ENCODE measurements at regions not wholly inside any gene's neighbourhood (a gene's known extent, or its start where the extent isn't known, plus 50 kb on each side); places are given as distances from the start of the nearest gene placed in this dataset.

DNA sequence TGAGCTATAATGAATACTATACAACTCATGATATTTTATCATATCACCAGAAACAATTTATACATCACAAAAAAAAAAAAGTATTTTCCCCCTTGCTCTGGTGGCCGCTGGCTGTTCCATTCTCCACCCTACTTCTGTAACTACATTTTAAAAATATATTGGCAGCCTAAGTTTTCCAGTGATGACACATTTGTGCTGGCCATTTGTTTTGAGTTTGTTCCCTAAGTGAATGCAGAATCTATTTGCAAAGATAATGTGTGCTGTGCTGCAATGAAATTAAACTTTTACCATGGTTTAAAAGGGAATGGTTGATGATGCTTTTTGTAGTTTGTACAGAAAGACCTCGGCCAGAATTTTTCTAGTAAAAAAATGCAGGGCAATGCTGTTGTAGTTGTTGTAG lies 1092.8 kb downstream of the TMTC2 start:
- Mint-ChIP-seq H3K36me3 (no peaks in the 10 kb centered on the region), H3K27me3 (ENCODE audit: insufficient read depth, low read depth) (no peaks in the 10 kb centered on the region), H3K9me3 (peaks cover 2% of the 10 kb centered on the region), H3K27ac (no peak overlapping the region), H3K4me1 (no peaks in the 10 kb centered on the region), H3K4me3 (no peak overlapping the region)
- H3K4me1 ChIP-seq = no peaks in the 10 kb centered on the region
- no peak for DNase-seq (ENCODE audit: low spot score)
- H4K20me1 ChIP-seq (ENCODE audit: low read depth) = no peaks in the 10 kb centered on the region
- H3K9ac ChIP-seq = no peak overlapping the region
- no peak overlapping the region for H3K4me3 ChIP-seq
- H3K9me3 ChIP-seq (ENCODE audit: low read depth) = no peaks in the 10 kb centered on the region
- no peaks in the 10 kb centered on the region for H3K27me3 ChIP-seq
- no peak overlapping the region for H3K4me2 ChIP-seq
- no peak overlapping the region for H2AFZ ChIP-seq (replicated peaks)
- H3K36me3 ChIP-seq = no peaks in the 10 kb centered on the region
- TF ChIP-seq EZH2 (IDR thresholded peaks at IDR 0.05) (no peak), EZH2phosphoT487 (IDR thresholded peaks at IDR 0.05) (no peak)
- TF ChIP-seq, protein P1, sequence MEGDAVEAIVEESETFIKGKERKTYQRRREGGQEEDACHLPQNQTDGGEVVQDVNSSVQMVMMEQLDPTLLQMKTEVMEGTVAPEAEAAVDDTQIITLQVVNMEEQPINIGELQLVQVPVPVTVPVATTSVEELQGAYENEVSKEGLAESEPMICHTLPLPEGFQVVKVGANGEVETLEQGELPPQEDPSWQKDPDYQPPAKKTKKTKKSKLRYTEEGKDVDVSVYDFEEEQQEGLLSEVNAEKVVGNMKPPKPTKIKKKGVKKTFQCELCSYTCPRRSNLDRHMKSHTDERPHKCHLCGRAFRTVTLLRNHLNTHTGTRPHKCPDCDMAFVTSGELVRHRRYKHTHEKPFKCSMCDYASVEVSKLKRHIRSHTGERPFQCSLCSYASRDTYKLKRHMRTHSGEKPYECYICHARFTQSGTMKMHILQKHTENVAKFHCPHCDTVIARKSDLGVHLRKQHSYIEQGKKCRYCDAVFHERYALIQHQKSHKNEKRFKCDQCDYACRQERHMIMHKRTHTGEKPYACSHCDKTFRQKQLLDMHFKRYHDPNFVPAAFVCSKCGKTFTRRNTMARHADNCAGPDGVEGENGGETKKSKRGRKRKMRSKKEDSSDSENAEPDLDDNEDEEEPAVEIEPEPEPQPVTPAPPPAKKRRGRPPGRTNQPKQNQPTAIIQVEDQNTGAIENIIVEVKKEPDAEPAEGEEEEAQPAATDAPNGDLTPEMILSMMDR (IDR thresholded peaks at IDR 0.05) = no peak
- no peaks in the 10 kb centered on the region for H3K79me2 ChIP-seq (ENCODE audit: low read depth)
- no peak overlapping the region for H3K27ac ChIP-seq
- no peaks in the 10 kb centered on the region for H3F3A ChIP-seq (ENCODE audit: low read depth)

DNA sequence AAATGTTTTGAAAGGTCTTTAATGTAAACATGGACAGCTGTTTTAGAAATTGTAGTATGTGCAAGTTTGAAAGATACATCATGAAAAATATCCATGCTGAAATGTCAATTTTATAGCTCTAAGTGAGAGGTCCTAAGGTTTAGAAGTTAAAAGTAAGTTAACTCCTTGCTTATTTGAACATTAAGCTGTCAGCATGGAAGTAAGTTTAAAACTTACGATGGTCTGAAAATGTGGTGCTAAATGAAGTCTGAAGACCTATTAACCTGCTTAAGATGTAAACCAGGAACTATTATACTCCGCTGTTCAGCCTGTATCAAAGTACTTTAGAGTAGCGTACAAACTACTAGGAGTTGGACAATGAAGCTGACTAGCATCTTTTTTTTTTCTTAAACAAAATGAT lies 1082.4 kb downstream of the TMTC2 start:
- peak overlapping the region; percentile 7 for H2AFZ ChIP-seq (replicated peaks)
- TF ChIP-seq, protein P1 (IDR thresholded peaks at IDR 0.05) = no peak
- TF ChIP-seq EZH2 (IDR thresholded peaks at IDR 0.05) (no peak), EZH2phosphoT487 (IDR thresholded peaks at IDR 0.05) (no peak)
- H3K36me3 Mint-ChIP-seq = no peaks in the 10 kb centered on the region
- no peaks in the 10 kb centered on the region for H4K20me1 ChIP-seq (ENCODE audit: low read depth)
- no peaks in the 10 kb centered on the region for H3K4me1 ChIP-seq
- no peaks in the 10 kb centered on the region for H3K27me3 Mint-ChIP-seq (ENCODE audit: insufficient read depth, low read depth)
- H3K9me3 Mint-ChIP-seq = peaks cover 5% of the 10 kb centered on the region
- peaks cover 3% of the 10 kb centered on the region for H3K36me3 ChIP-seq
- no peak for DNase-seq (ENCODE audit: low spot score)
- no peak overlapping the region for H3K27ac Mint-ChIP-seq
- H3K9me3 ChIP-seq (ENCODE audit: low read depth) = no peaks in the 10 kb centered on the region
- no peaks in the 10 kb centered on the region for H3K4me1 Mint-ChIP-seq
- no peak overlapping the region for H3K4me2 ChIP-seq
- no peak overlapping the region for H3K9ac ChIP-seq
- no peaks in the 10 kb centered on the region for H3K79me2 ChIP-seq (ENCODE audit: low read depth)
- H3K27me3 ChIP-seq = no peaks in the 10 kb centered on the region
- H3K27ac ChIP-seq = no peak overlapping the region
- H3K4me3 ChIP-seq = no peak overlapping the region
- no peaks in the 10 kb centered on the region for H3F3A ChIP-seq (ENCODE audit: low read depth)
- H3K4me3 Mint-ChIP-seq = no peak overlapping the region

DNA sequence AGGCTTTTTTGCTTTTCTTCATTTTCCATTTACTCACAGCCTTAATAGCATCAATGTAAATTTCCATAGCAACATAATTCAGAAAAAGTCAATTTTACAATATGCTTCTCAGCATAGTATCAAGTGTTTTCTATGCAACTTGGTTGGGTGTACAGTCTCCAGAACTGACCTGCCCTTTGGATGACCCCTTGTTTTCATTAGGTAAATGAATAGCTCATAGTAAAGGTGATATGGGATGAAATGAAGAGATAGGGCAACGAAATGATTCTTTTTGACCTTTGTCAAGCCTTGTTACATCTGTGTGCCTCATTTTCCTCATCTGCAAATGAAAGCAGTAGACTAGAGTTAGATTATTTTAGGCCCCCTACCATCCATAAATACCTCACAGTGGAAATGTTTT lies 1081.0 kb downstream of the TMTC2 start:
- no peaks in the 10 kb centered on the region for H3K27me3 ChIP-seq
- H3K27ac ChIP-seq = no peak overlapping the region
- peaks cover 5% of the 10 kb centered on the region for H3K9me3 Mint-ChIP-seq
- H4K20me1 ChIP-seq (ENCODE audit: low read depth) = no peaks in the 10 kb centered on the region
- no peak for DNase-seq (ENCODE audit: low spot score)
- H3K36me3 ChIP-seq = no peaks in the 10 kb centered on the region
- H3K27me3 Mint-ChIP-seq (ENCODE audit: insufficient read depth, low read depth) = no peaks in the 10 kb centered on the region
- no peaks in the 10 kb centered on the region for H3F3A ChIP-seq (ENCODE audit: low read depth)
- TF ChIP-seq EZH2 (IDR thresholded peaks at IDR 0.05) (no peak), EZH2phosphoT487 (IDR thresholded peaks at IDR 0.05) (no peak)
- TF ChIP-seq, protein P1 (IDR thresholded peaks at IDR 0.05) = no peak
- H3K9me3 ChIP-seq (ENCODE audit: low read depth) = no peaks in the 10 kb centered on the region
- no peaks in the 10 kb centered on the region for H3K36me3 Mint-ChIP-seq
- no peak overlapping the region for H3K4me3 Mint-ChIP-seq
- no peaks in the 10 kb centered on the region for H3K79me2 ChIP-seq (ENCODE audit: low read depth)
- no peaks in the 10 kb centered on the region for H3K4me1 Mint-ChIP-seq
- H2AFZ ChIP-seq (replicated peaks) = no peak overlapping the region
- H3K9ac ChIP-seq = no peak overlapping the region
- H3K27ac Mint-ChIP-seq = no peak overlapping the region
- H3K4me3 ChIP-seq = no peak overlapping the region
- H3K4me1 ChIP-seq = no peaks in the 10 kb centered on the region
- H3K4me2 ChIP-seq = no peak overlapping the region

DNA sequence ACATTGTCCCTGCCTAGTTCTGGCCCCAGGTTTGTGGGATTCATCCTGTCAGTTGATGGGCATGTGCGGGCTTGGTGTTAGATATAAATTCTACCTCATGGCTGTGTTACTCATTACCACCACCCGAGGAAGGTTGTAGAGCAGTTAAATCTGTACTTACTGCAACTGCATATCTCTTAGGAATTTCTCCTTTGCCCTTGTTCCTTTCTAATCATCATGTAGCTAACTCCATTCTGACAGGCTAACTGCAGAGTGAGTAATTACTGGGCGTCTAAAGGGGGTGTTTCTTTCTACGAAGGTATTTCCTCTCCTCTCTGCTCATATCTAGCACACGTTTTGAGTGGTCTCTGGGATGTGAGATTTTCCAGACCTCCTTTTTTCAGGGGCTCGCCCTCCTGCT lies 1076.7 kb downstream of the TMTC2 start:
- Mint-ChIP-seq H3K4me1 (no peaks in the 10 kb centered on the region), H3K27ac (no peak overlapping the region), H3K36me3 (no peaks in the 10 kb centered on the region), H3K9me3 (peaks cover 7% of the 10 kb centered on the region), H3K27me3 (ENCODE audit: insufficient read depth, low read depth) (no peaks in the 10 kb centered on the region), H3K4me3 (no peak overlapping the region)
- H4K20me1 ChIP-seq (ENCODE audit: low read depth) = no peaks in the 10 kb centered on the region
- no peaks in the 10 kb centered on the region for H3K79me2 ChIP-seq (ENCODE audit: low read depth)
- TF ChIP-seq, protein P1 (IDR thresholded peaks at IDR 0.05) = no peak
- TF ChIP-seq EZH2 (IDR thresholded peaks at IDR 0.05) (no peak), EZH2phosphoT487 (IDR thresholded peaks at IDR 0.05) (no peak)
- H3K9ac ChIP-seq = no peak overlapping the region
- H3K27ac ChIP-seq = no peak overlapping the region
- H3K4me3 ChIP-seq = no peak overlapping the region
- no peaks in the 10 kb centered on the region for H3K36me3 ChIP-seq
- H2AFZ ChIP-seq (replicated peaks) = no peak overlapping the region
- H3F3A ChIP-seq (ENCODE audit: low read depth) = no peaks in the 10 kb centered on the region
- DNase-seq (ENCODE audit: low spot score) = no peak
- no peaks in the 10 kb centered on the region for H3K9me3 ChIP-seq (ENCODE audit: low read depth)
- H3K4me2 ChIP-seq = no peak overlapping the region
- H3K4me1 ChIP-seq = no peaks in the 10 kb centered on the region
- no peaks in the 10 kb centered on the region for H3K27me3 ChIP-seq

Measured in neural progenitor cell (in vitro differentiated cells).